ENCODE measurements at regions not wholly inside any gene's neighbourhood (a gene's known extent, or its start where the extent isn't known, plus 50 kb on each side); places are given as distances from the start of the nearest gene placed in this dataset.

DNA sequence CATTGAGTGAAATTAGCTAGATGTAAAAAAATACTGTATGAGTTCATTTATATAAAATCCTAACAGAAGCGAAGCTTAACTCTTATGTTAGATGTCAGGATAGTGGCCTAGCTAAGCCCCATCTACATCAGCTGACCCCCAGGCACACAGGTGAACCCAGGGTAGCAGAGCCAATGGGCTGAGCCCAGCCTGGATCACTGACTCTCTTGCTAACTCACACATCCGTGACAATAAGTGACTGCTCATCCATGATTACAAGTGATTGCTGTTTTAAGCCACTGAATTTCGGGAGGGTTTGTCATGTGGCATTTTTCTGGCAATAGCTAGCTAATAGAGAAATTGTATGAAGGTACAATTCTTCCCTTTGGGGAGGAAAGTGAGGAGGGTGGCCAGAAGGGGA is 55.2 kb upstream of the COG2 start:
- TF ChIP-seq CTCF (IDR thresholded peaks at IDR 0.05 in 8 of 11, conservative IDR thresholded peaks at IDR 0.05 in 3 of 11) (no peak), POLR2AphosphoS5 (IDR thresholded peaks at IDR 0.05) (no peak), POLR2A (IDR thresholded peaks at IDR 0.05) (no peak)

Measured in spleen (tissue), 7 donors.